AG04450 (cell line): ENCODE measurements at regions not wholly inside any gene's neighbourhood (a gene's known extent, or its start where the extent isn't known, plus 50 kb on each side); places are given as distances from the start of the nearest gene placed in this dataset.

Experiments used
- CTCF ChIA-PET: fragments of 300-600, 350-600 bp; formaldehyde crosslinking; extraction: SDS; loops from one replicate; lab custom pipeline; 2022; ENCODE audit warnings: antibody characterized with exemption, inconsistent platforms; lab: Charles Lee
- POLR2A ChIA-PET: fragments of 350-600 bp; formaldehyde crosslinking; extraction: SDS; loops from one replicate; lab custom pipeline; 2021; ENCODE audit warnings: antibody characterized with exemption, inconsistent platforms; lab: Yijun Ruan, JAX
- DNase-seq: peaks from one replicate; pipeline ENCODE4 v3.0.0-alpha.2; 2011; ENCODE audit warnings: low read depth, low spot score
- H3K27ac ChIP-seq: one replicate; pipeline ENCODE4 v1.5.1; 2012; ENCODE audit warnings: low read depth, low read length, control low read depth
- H3K27me3 ChIP-seq: one replicate; pipeline ENCODE4 v1.6.0; 2012; ENCODE audit warnings: low read length; ENCODE audit not compliant: control insufficient read depth, insufficient read depth
- H3K4me3 ChIP-seq: 2 replicates; pipeline ENCODE4 v1.5.1; 2011; ENCODE audit warnings: mild to moderate bottlenecking, low read depth, low read length, control low read depth
- H3K9me3 ChIP-seq: 2 replicates; pipeline ENCODE4 v1.5.1; 2012; ENCODE audit warnings: low read length; ENCODE audit not compliant: control insufficient read depth, insufficient read depth
- TF ChIP-seq, protein P1 (sequence below): IDR thresholded peaks from 2 replicates; pipeline ENCODE4 v1.5.1; 2011; ENCODE audit warnings: low read depth, low read length, control low read depth, inconsistent platforms

DNA sequence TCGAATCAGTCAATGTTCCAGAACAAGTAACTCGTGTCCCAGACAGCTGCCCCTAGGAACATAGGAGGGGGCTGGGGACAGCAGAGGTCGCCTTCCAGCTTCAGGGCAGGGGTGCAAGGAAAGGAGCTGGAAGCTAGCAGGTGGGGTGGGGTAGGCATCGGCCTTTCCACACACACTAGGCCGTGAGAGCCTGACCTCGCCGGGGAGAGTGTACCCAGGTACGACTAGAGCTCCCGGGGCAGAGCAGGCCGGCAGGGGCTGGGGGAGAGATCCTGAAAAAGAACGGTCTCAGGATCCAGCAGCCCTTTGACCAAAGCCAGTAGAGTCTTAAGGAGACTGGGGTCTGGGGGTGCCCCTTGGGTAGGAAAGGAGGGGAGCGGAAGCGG lies 1127.5 kb downstream of the BRD1 start:
- TF ChIP-seq, protein P1, sequence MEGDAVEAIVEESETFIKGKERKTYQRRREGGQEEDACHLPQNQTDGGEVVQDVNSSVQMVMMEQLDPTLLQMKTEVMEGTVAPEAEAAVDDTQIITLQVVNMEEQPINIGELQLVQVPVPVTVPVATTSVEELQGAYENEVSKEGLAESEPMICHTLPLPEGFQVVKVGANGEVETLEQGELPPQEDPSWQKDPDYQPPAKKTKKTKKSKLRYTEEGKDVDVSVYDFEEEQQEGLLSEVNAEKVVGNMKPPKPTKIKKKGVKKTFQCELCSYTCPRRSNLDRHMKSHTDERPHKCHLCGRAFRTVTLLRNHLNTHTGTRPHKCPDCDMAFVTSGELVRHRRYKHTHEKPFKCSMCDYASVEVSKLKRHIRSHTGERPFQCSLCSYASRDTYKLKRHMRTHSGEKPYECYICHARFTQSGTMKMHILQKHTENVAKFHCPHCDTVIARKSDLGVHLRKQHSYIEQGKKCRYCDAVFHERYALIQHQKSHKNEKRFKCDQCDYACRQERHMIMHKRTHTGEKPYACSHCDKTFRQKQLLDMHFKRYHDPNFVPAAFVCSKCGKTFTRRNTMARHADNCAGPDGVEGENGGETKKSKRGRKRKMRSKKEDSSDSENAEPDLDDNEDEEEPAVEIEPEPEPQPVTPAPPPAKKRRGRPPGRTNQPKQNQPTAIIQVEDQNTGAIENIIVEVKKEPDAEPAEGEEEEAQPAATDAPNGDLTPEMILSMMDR: no peak
- Histone ChIP-seq H3K4me3 (no peak overlapping the region), H3K27me3 (no peaks in the 10 kb centered on the region), H3K27ac (no peak overlapping the region), H3K9me3 (peaks cover 91% of the 10 kb centered on the region)
- CTCF ChIA-PET: no interaction called here
- POLR2A ChIA-PET: no interaction called here
- DNase-seq: no peak

GRCh38 chr22:48699511-48699910 lies 1128.2 kb downstream of the BRD1 start:
- Histone ChIP-seq H3K9me3 (peaks cover 90% of the 10 kb centered on the region), H3K27ac (no peak overlapping the region), H3K4me3 (no peak overlapping the region), H3K27me3 (no peaks in the 10 kb centered on the region)
- CTCF ChIA-PET: no interaction called here
- no peak for DNase-seq
- TF ChIP-seq, protein P1: no peak
- POLR2A ChIA-PET: no interaction called here

GRCh38 chr22:48698618-48699017 lies 1129.1 kb downstream of the BRD1 start:
- Histone ChIP-seq H3K27me3 (no peaks in the 10 kb centered on the region), H3K4me3 (no peak overlapping the region), H3K27ac (no peak overlapping the region), H3K9me3 (peaks cover 90% of the 10 kb centered on the region)
- TF ChIP-seq, protein P1: no peak
- ChIA-PET POLR2A (no interaction called here), CTCF (no interaction called here)
- DNase-seq: no peak

DNA sequence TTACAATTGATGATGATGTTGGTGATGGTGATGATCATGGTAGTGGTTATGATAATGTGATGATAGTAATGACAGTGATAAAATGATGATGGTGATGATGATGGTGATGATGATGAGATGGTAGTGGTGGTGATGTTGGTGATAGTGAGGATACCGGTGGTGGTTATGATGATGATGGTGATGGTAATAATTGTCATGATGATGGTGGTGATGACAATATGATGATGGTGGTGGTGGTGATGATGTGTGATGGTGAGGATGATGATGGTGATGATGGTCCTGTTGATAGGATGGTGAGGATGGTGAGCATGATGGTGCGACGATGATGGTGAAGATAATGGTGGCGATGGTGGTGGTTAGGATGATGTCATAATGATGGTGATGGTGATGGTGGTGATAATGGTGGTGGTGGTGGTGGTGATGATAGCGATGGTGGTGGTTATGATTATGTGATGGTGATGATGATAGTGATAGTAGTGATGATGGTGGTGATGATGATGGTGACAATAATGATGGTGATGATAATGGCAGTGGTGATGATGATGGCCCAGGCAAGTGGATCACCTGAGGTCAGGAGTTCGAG lies 1129.9 kb downstream of the BRD1 start:
- TF ChIP-seq, protein P1: no peak
- POLR2A ChIA-PET: no interaction called here
- H3K4me3 ChIP-seq: no peak overlapping the region
- DNase-seq: no peak
- peaks cover 90% of the 10 kb centered on the region for H3K9me3 ChIP-seq
- CTCF ChIA-PET: no interaction called here
- H3K27ac ChIP-seq: no peak overlapping the region
- H3K27me3 ChIP-seq: no peaks in the 10 kb centered on the region

DNA sequence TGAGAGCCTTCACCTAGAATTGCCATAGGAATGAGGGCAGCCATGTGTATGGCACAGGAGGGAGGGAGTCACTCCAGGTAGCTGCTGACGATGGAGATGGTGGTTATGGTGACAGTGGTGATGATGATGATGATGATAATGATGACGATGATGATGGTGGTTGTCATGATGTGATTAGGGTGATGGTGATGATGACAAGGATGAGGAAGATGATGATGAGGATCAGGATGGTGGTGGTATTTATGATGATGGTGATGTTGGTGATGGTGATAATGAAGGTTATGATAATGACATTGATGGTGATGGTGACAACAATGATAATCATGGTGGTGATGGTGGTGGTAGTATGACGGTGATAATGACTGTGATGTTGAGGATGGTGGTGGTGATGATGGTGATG lies 1130.5 kb downstream of the BRD1 start:
- ChIA-PET POLR2A (no interaction called here), CTCF (no interaction called here)
- H3K4me3 ChIP-seq: no peak overlapping the region
- no peaks in the 10 kb centered on the region for H3K27me3 ChIP-seq
- TF ChIP-seq, protein P1: no peak
- peaks cover 88% of the 10 kb centered on the region for H3K9me3 ChIP-seq
- DNase-seq: no peak
- no peak overlapping the region for H3K27ac ChIP-seq
